ENCODE measurements at regions not wholly inside any gene's neighbourhood (a gene's known extent, or its start where the extent isn't known, plus 50 kb on each side); places are given as distances from the start of the nearest gene placed in this dataset.

GRCh38 chr22:22720201-22720723, 75.8 kb downstream of the GGTLC2 start:
- TF ChIP-seq CTCF (IDR thresholded peaks at IDR 0.05; ENCODE audit: extremely low read depth, low read depth, low read length), result peak; percentile 68
- Histone ChIP-seq H4K20me1 (ENCODE audit: insufficient read depth, low read length) (no peaks in the 10 kb centered on the region), H3K4me2 (ENCODE audit: insufficient read depth, low read length) (no peak overlapping the region), H3K27ac (ENCODE audit: low read depth, low read length) (no peak overlapping the region), H3K4me3 (ENCODE audit: insufficient read depth, low read length) (no peak overlapping the region), H3K9me3 (ENCODE audit: low read depth, low read length) (no peaks in the 10 kb centered on the region), H3K36me3 (ENCODE audit: insufficient read depth, low read length) (no peaks in the 10 kb centered on the region), H3K4me1 (ENCODE audit: insufficient read depth, low read length) (peaks cover 18% of the 10 kb centered on the region), H3K79me2 (ENCODE audit: insufficient read depth, low read length) (no peaks in the 10 kb centered on the region), H2AFZ (ENCODE audit: low read length) (no peak overlapping the region), H3K27me3 (ENCODE audit: insufficient read depth, low read length) (no peaks in the 10 kb centered on the region)
- peak; percentile 43 for DNase-seq (ENCODE audit: insufficient read length, low spot score, missing footprints)

GRCh38 chr22:22720724-22721261, 76.4 kb downstream of the GGTLC2 start:
- Histone ChIP-seq H3K4me1 (ENCODE audit: insufficient read depth, low read length) (peaks cover 18% of the 10 kb centered on the region), H3K9me3 (ENCODE audit: low read depth, low read length) (no peaks in the 10 kb centered on the region), H3K4me2 (ENCODE audit: insufficient read depth, low read length) (no peak overlapping the region), H3K79me2 (ENCODE audit: insufficient read depth, low read length) (no peaks in the 10 kb centered on the region), H2AFZ (ENCODE audit: low read length) (no peak overlapping the region), H3K36me3 (ENCODE audit: insufficient read depth, low read length) (no peaks in the 10 kb centered on the region), H4K20me1 (ENCODE audit: insufficient read depth, low read length) (no peaks in the 10 kb centered on the region), H3K27ac (ENCODE audit: low read depth, low read length) (no peak overlapping the region), H3K27me3 (ENCODE audit: insufficient read depth, low read length) (no peaks in the 10 kb centered on the region), H3K4me3 (ENCODE audit: insufficient read depth, low read length) (no peak overlapping the region)
- no peak for TF ChIP-seq CTCF (IDR thresholded peaks at IDR 0.05; ENCODE audit: extremely low read depth, low read depth, low read length)
- DNase-seq (ENCODE audit: insufficient read length, low spot score, missing footprints), result no peak

- H3K4me2 ChIP-seq (ENCODE audit: insufficient read depth, low read length), result no peak overlapping the region
- H3K27me3 ChIP-seq (ENCODE audit: insufficient read depth, low read length), result no peaks in the 10 kb centered on the region
- no peak for TF ChIP-seq CTCF (IDR thresholded peaks at IDR 0.05; ENCODE audit: extremely low read depth, low read depth, low read length)
- no peaks in the 10 kb centered on the region for H3K79me2 ChIP-seq (ENCODE audit: insufficient read depth, low read length)
- no peaks in the 10 kb centered on the region for H3K9me3 ChIP-seq (ENCODE audit: low read depth, low read length)
- DNase-seq (ENCODE audit: insufficient read length, low spot score, missing footprints), result no peak
- H3K4me1 ChIP-seq (ENCODE audit: insufficient read depth, low read length), result peaks cover 18% of the 10 kb centered on the region
- no peaks in the 10 kb centered on the region for H4K20me1 ChIP-seq (ENCODE audit: insufficient read depth, low read length)
- H3K36me3 ChIP-seq (ENCODE audit: insufficient read depth, low read length), result no peaks in the 10 kb centered on the region
- no peak overlapping the region for H3K4me3 ChIP-seq (ENCODE audit: insufficient read depth, low read length)
- no peak overlapping the region for H2AFZ ChIP-seq (ENCODE audit: low read length)
- H3K27ac ChIP-seq (ENCODE audit: low read depth, low read length), result no peak overlapping the region
Observed at GRCh38 chr22:22721681-22722354, 77.4 kb downstream of the GGTLC2 start.

- no peak for TF ChIP-seq CTCF (IDR thresholded peaks at IDR 0.05; ENCODE audit: extremely low read depth, low read depth, low read length)
- no peak overlapping the region for H3K4me2 ChIP-seq (ENCODE audit: insufficient read depth, low read length)
- H3K79me2 ChIP-seq (ENCODE audit: insufficient read depth, low read length), result no peaks in the 10 kb centered on the region
- H3K36me3 ChIP-seq (ENCODE audit: insufficient read depth, low read length), result no peaks in the 10 kb centered on the region
- no peak overlapping the region for H3K4me3 ChIP-seq (ENCODE audit: insufficient read depth, low read length)
- H3K27ac ChIP-seq (ENCODE audit: low read depth, low read length), result no peak overlapping the region
- DNase-seq (ENCODE audit: insufficient read length, low spot score, missing footprints), result no peak
- no peaks in the 10 kb centered on the region for H3K4me1 ChIP-seq (ENCODE audit: insufficient read depth, low read length)
- H3K27me3 ChIP-seq (ENCODE audit: insufficient read depth, low read length), result no peaks in the 10 kb centered on the region
- H2AFZ ChIP-seq (ENCODE audit: low read length), result no peak overlapping the region
- no peaks in the 10 kb centered on the region for H4K20me1 ChIP-seq (ENCODE audit: insufficient read depth, low read length)
- H3K9me3 ChIP-seq (ENCODE audit: low read depth, low read length), result no peaks in the 10 kb centered on the region
Observed at GRCh38 chr22:22728382-22728781, 84.0 kb downstream of the GGTLC2 start.
